GM21528 (cell line): ENCODE measurements at regions not wholly inside any gene's neighbourhood (a gene's known extent, or its start where the extent isn't known, plus 50 kb on each side); places are given as distances from the start of the nearest gene placed in this dataset.
"Not testable (repeated sequence)": the region's sequence is repeated elsewhere in the genome, so short reads cannot be mapped to it uniquely, and the experiment has no call there.

ENCODE experiments used
- ATAC-seq: cut with Tn5 transposase; IDR thresholded peaks from one replicate; pipeline ENCODE4 v1.9.1; 2021; ENCODE audit warnings: mild to moderate bottlenecking, moderate library complexity; ENCODE audit not compliant: unreplicated experiment, low FRiP score

GRCh38 chrY:16490706-16491105, 1389.3 kb downstream of the CDY2B start:
- no peak for ATAC-seq

- no peak for ATAC-seq
These were observed 1393.3 kb downstream of the CDY2B start for GRCh38 chrY:16486696-16487215.

GRCh38 chrY:16480031-16480430, 1400.0 kb downstream of the CDY2B start:
- no peak for ATAC-seq

GRCh38 chrY:16474053-16474452, 1406.0 kb downstream of the CDY2B start:
- no peak for ATAC-seq

- no peak for ATAC-seq
These were observed 1425.2 kb downstream of the CDY2B start for GRCh38 chrY:16454799-16455198.

- ATAC-seq, result no peak
These were observed 1433.9 kb downstream of the CDY2B start for GRCh38 chrY:16446152-16446551.

- ATAC-seq, result not testable (repeated sequence)
These were observed 1470.7 kb downstream of the CDY2B start for GRCh38 chrY:16409206-16409923.

- ATAC-seq, result not testable (repeated sequence)
These were observed 1500.6 kb downstream of the CDY2B start for GRCh38 chrY:16379458-16379857.

GRCh38 chrY:16341592-16341991, 1538.4 kb downstream of the CDY2B start:
- not testable (repeated sequence) for ATAC-seq

- ATAC-seq, result not testable (repeated sequence)
These were observed 1549.8 kb downstream of the CDY2B start for GRCh38 chrY:16330032-16330758.

- not testable (repeated sequence) for ATAC-seq
These were observed 1550.7 kb downstream of the CDY2B start for GRCh38 chrY:16329135-16329820.
